HEK293T (cell line): ENCODE measurements at regions not wholly inside any gene's neighbourhood (a gene's known extent, or its start where the extent isn't known, plus 50 kb on each side); places are given as distances from the start of the nearest gene placed in this dataset.
"Not testable (repeated sequence)": the region's sequence is repeated elsewhere in the genome, so short reads cannot be mapped to it uniquely, and the experiment has no call there.

Experiments used
- CTCF ChIA-PET: fragments of 350-600 bp; formaldehyde crosslinking; extraction: SDS; loops from one replicate; lab custom pipeline; 2021; ENCODE audit warnings: antibody characterized with exemption, inconsistent platforms; lab: Yijun Ruan, JAX
- POLR2A ChIA-PET: fragments of 350-600 bp; formaldehyde crosslinking; extraction: SDS; loops from one replicate; lab custom pipeline; 2020; ENCODE audit warnings: antibody characterized with exemption, inconsistent platforms; lab: Yijun Ruan, JAX
- DNase-seq: peaks from one replicate; pipeline ENCODE4 v3.0.0; 2012; ENCODE audit warnings: mixed read lengths; ENCODE audit errors: extremely low spot score
- ARNT ChIP-seq: fragments of 450-650 bp; IDR thresholded peaks from 2 replicates; pipeline ENCODE4 v1.6.1; 2017; ENCODE audit warnings: mild to moderate bottlenecking
- BHLHE40 ChIP-seq: fragments of 450-650 bp; IDR thresholded peaks from 2 replicates; pipeline ENCODE4 v1.6.1; 2016; ENCODE audit warnings: mild to moderate bottlenecking, moderate library complexity, borderline replicate concordance
- CTBP1 ChIP-seq: fragments of 450-650 bp; IDR thresholded peaks from 2 replicates; pipeline ENCODE4 v1.6.1; 2016; ENCODE audit warnings: borderline replicate concordance
- ELF4 ChIP-seq: fragments of 450-650 bp; IDR thresholded peaks from 2 replicates; pipeline ENCODE4 v1.6.1; 2017; ENCODE audit warnings: antibody characterized with exemption
- FOXA1 ChIP-seq: fragments of 450-650 bp; IDR thresholded peaks from 2 replicates; pipeline ENCODE4 v1.6.1; 2016; ENCODE audit warnings: mild to moderate bottlenecking
- FOXK2 ChIP-seq: fragments of 450-650 bp; IDR thresholded peaks from 2 replicates; pipeline ENCODE4 v1.6.1; 2016; ENCODE audit warnings: mild to moderate bottlenecking
- FOXM1 ChIP-seq: fragments of 450-650 bp; IDR thresholded peaks from 2 replicates; pipeline ENCODE4 v1.6.1; 2017; ENCODE audit warnings: mild to moderate bottlenecking, borderline replicate concordance
- HDGF ChIP-seq: fragments of 450-650 bp; IDR thresholded peaks from 2 replicates; pipeline ENCODE4 v1.6.1; 2017; ENCODE audit warnings: antibody characterized with exemption, borderline replicate concordance
- L3MBTL2 ChIP-seq: fragments of 450-650 bp; conservative IDR thresholded peaks from 2 replicates; pipeline ENCODE4 v1.6.1; 2016; ENCODE audit warnings: mild to moderate bottlenecking
- LEF1 ChIP-seq: fragments of 450-650 bp; IDR thresholded peaks from 2 replicates; pipeline ENCODE4 v1.6.1; 2017; ENCODE audit warnings: mild to moderate bottlenecking, borderline replicate concordance
- NFRKB ChIP-seq: fragments of 450-650 bp; IDR thresholded peaks from 2 replicates; pipeline ENCODE4 v1.6.1; 2016; ENCODE audit warnings: mild to moderate bottlenecking, moderate library complexity
- SP1 ChIP-seq: fragments of 450-650 bp; IDR thresholded peaks from 2 replicates; pipeline ENCODE4 v1.6.1; 2017
- SUZ12 ChIP-seq: fragments of 450-650 bp; IDR thresholded peaks from 2 replicates; pipeline ENCODE4 v1.6.1; 2016; ENCODE audit warnings: mild to moderate bottlenecking
- TARDBP ChIP-seq: fragments of 450-650 bp; IDR thresholded peaks from 2 replicates; pipeline ENCODE4 v1.6.1; 2016
- ZNF384 ChIP-seq: fragments of 450-650 bp; IDR thresholded peaks from 2 replicates; pipeline ENCODE4 v1.6.1; 2016
- TF ChIP-seq, protein P1 (sequence below): fragments of 450-650 bp; IDR thresholded peaks from 2 replicates; pipeline ENCODE4 v1.6.1; 2016

DNA sequence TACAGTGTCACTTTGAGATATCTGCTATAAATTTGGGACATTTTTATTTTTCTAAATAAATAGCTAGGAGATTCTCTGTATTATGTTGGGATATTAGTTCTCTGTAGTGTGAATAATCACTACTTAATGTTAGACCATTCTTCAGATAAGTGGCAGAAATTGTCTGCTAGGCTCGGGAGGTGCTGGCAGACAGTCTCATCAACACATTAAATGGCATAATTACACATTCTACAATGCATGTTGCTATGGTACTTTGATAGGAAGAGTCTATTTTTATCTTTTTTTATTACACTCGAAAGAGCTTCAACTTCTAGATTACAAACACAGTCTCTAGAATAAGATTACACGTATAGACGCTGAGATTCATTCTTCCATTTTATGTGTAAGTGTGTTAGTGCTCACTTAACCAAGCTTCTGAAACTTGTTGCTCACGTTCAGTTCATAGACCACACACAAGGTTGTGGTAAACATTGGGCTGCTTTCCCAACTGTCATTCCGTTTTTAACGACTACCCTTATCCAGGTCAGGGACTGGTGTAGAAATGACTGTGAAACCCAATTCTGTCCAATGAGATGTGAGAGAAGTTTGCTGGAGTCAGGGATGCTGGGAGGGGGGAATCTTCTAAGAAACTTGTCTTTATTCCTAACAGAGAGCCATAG lies 78.6 kb downstream of the TPBG start:
- CTCF ChIA-PET, result no interaction called here
- POLR2A ChIA-PET, result no interaction called here
- no peak for DNase-seq
- no peak for TF ChIP-seq HDGF
- TF ChIP-seq ARNT, result no peak

DNA sequence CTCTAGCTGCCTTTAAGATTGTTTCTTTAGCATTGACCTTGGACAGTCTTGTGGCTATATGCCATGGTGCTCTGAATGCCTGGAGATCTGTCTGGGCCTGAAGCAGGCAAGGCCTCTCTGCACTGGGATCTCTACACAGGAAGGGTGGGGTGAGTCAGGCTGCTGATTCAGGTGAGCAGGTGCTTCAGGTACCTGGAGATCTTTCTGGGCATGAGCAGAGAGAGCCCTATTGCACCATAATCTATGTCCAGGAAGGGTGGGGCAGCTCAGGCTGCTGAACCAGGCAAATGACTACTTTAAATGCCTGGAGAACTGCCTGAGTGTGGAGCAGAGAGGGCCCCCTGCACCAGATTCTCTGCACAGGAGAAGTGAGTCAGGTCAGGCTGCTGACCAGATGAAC lies 94.5 kb downstream of the TPBG start:
- POLR2A ChIA-PET, result no interaction called here
- CTCF ChIA-PET, result no interaction called here
- no peak for DNase-seq
- TF ChIP-seq BHLHE40, result no peak
- no peak for TF ChIP-seq FOXA1
- no peak for TF ChIP-seq SUZ12
- no peak for TF ChIP-seq ARNT
- no peak for TF ChIP-seq CTBP1
- no peak for TF ChIP-seq L3MBTL2
- TF ChIP-seq NFRKB, result no peak
- TF ChIP-seq ELF4, result no peak
- no peak for TF ChIP-seq SP1
- TF ChIP-seq HDGF, result no peak
- TF ChIP-seq TARDBP, result no peak
- TF ChIP-seq FOXM1, result no peak
- no peak for TF ChIP-seq LEF1
- no peak for TF ChIP-seq FOXK2
- TF ChIP-seq, protein P1, sequence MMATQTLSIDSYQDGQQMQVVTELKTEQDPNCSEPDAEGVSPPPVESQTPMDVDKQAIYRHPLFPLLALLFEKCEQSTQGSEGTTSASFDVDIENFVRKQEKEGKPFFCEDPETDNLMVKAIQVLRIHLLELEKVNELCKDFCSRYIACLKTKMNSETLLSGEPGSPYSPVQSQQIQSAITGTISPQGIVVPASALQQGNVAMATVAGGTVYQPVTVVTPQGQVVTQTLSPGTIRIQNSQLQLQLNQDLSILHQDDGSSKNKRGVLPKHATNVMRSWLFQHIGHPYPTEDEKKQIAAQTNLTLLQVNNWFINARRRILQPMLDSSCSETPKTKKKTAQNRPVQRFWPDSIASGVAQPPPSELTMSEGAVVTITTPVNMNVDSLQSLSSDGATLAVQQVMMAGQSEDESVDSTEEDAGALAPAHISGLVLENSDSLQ, result no peak
- TF ChIP-seq ZNF384, result no peak

DNA sequence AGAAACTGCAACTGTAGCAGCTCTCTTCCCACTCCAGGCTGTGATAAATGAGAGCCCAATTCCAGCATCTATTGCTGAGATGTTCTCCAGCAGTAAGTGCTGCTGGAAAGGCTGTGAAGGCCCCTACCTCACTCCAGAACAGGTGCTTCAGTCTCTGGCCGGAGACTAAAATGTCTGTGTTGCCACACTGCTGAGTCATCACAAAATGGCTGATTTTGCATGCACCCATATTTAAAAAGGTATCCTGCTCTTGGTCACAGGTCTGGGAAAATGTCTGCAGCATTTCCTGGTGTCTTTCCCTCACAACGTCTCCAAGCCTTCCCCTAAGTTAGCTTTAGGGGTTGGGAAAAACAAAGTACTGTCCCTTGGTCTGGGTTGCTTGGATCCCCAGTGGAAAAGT lies 95.1 kb downstream of the TPBG start:
- TF ChIP-seq NFRKB (no peak), FOXK2 (no peak), HDGF (no peak), ZNF384 (no peak), TARDBP (no peak), ARNT (no peak), FOXM1 (no peak), BHLHE40 (no peak), L3MBTL2 (no peak), FOXA1 (no peak), SUZ12 (no peak), SP1 (no peak), ELF4 (no peak), LEF1 (no peak), CTBP1 (no peak)
- TF ChIP-seq, protein P1, result no peak
- ChIA-PET CTCF (no interaction called here), POLR2A (no interaction called here)
- DNase-seq, result no peak

DNA sequence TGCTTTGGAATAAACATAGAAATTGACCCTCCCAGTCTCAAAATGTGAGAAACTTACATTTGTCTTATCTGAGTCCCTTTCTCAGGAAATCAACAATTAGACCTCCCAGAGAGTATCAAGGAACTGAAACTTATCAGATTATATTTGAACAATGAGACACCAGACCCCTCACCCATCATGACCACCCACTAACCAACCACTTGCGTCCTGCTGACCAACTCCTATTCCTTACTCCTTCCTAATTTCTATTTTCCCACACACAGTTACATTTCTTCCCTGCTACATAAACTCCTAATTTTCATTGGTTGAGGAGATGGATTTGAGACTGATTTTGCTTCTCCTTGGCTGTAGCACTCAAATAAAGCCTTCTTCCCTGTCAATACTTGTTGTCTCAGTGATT lies 97.9 kb downstream of the TPBG start:
- no peak for DNase-seq
- TF ChIP-seq ARNT, result no peak
- TF ChIP-seq, protein P1, result no peak
- no peak for TF ChIP-seq FOXA1
- TF ChIP-seq ZNF384, result no peak
- TF ChIP-seq LEF1, result no peak
- no peak for TF ChIP-seq SP1
- TF ChIP-seq FOXM1, result no peak
- no peak for TF ChIP-seq CTBP1
- no peak for TF ChIP-seq HDGF
- TF ChIP-seq TARDBP, result no peak
- TF ChIP-seq SUZ12, result no peak
- TF ChIP-seq FOXK2, result no peak
- TF ChIP-seq NFRKB, result no peak
- CTCF ChIA-PET, result no interaction called here
- POLR2A ChIA-PET, result no interaction called here

DNA sequence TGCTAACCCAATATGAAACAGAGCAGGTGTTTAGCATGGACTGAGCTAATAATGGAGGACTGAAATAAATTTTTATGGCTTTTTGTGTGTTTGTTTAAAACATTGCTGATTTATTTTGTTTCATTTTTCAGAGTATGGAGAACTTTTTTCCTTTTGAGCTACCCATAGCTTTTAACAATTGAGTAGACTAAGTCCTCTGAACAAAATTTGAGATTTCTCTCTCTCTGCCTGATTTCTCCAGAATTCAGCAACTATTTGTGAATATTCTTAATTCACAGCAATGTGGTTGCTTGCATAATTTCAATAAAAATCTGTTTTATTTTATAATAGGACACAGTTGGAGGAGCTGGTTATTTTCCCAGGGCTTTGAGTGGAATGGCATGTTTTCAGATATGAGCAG lies 103.7 kb downstream of the TPBG start:
- POLR2A ChIA-PET, result no interaction called here
- CTCF ChIA-PET, result interaction anchor here (0.6 kb wide), 1 partner anchor 140 kb away, joined by 3 read pairs; no protein-coding TSS in a partner anchor
- TF ChIP-seq BHLHE40 (no peak), FOXA1 (no peak), HDGF (no peak), FOXK2 (no peak), SUZ12 (no peak), CTBP1 (no peak), FOXM1 (no peak), LEF1 (no peak), SP1 (no peak), TARDBP (no peak), L3MBTL2 (no peak), NFRKB (no peak), ELF4 (no peak), ARNT (no peak), ZNF384 (no peak)
- TF ChIP-seq, protein P1, result no peak
- DNase-seq, result no peak

DNA sequence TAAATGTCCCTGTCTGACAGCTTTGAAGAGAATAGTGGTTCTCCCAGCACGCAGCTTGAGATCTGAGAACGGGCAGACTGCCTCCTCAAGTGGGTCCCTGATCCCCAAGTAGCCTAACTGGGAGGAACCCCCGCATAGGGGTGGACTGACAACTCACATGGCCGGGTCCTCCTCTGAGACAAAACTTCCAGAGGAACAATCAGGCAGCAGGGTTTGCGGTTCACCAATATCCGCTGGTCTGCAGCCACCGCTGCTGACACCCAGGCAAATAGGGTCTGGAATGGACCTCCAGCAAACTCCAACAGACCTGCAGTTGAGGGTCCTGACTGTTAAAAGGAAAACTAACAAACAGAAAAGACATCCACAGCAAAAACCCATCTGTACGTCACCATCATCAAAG lies 106.5 kb downstream of the TPBG start:
- POLR2A ChIA-PET, DNase-seq, CTCF ChIA-PET: not testable (repeated sequence)

DNA sequence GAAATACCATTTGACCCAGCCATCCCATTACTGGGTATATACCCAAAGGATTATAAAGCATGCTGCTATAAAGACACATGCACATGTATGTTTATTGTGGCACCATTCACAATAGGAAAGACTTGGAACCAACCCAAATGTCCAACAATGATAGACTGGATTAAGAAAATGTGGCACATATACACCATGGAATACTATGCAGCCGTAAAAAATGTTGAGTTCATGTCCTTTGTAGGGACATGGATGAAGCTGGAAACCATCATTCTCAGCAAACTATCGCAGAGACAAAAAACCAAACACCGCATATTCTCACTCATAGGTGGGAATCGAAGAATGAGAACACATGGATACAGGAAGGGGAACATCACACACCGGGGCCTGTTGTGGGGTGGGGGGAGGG lies 111.5 kb downstream of the TPBG start:
- CTCF ChIA-PET, POLR2A ChIA-PET: not testable (repeated sequence)

More for the DNA sequence above, 111.5 kb downstream of the TPBG start:
- DNase-seq, result not testable (repeated sequence)
